Mesothelial cell of epicardium (in vitro differentiated cells): ENCODE measurements at regions not wholly inside any gene's neighbourhood (a gene's known extent, or its start where the extent isn't known, plus 50 kb on each side); places are given as distances from the start of the nearest gene placed in this dataset.

Experiments
- DNase-seq, 2 experiments: peaks; one replicate each; pipeline ENCODE4 v3.0.0; 2021; ENCODE audit warnings: low spot score in 2 of 2; ENCODE audit not compliant: unreplicated experiment in 2 of 2
- H3K27ac Mint-ChIP-seq: 2 replicates; pipeline ENCODE4 v1.8.0; 2021; ENCODE audit warnings: mixed read lengths
- H3K27me3 Mint-ChIP-seq: 2 replicates; pipeline ENCODE4 v1.8.0; 2021; ENCODE audit warnings: low read depth, mixed read lengths
- H3K36me3 Mint-ChIP-seq: 2 replicates; pipeline ENCODE4 v1.8.0; 2021; ENCODE audit warnings: mixed read lengths
- H3K4me1 Mint-ChIP-seq: 2 replicates; pipeline ENCODE4 v1.8.0; 2021; ENCODE audit warnings: mixed read lengths
- H3K4me3 Mint-ChIP-seq: 2 replicates; pipeline ENCODE4 v1.8.0; 2021; ENCODE audit warnings: mild to moderate bottlenecking, moderate library complexity, mixed read lengths
- H3K9me3 Mint-ChIP-seq: 2 replicates; pipeline ENCODE4 v1.8.0; 2021; ENCODE audit warnings: mixed read lengths
- CTCF ChIP-seq: fragments of 200-600 bp; sonication (generic); IDR thresholded peaks from one replicate; pipeline ENCODE4 v1.5.0; 2021; ENCODE audit warnings: antibody characterized with exemption; ENCODE audit not compliant: unreplicated experiment

GRCh38 chr20:52098186-52098585 is 93.4 kb downstream of the ZFP64 start:
- H3K27ac Mint-ChIP-seq = no peak overlapping the region
- TF ChIP-seq CTCF = no peak
- no peak for DNase-seq
- no peaks in the 10 kb centered on the region for H3K9me3 Mint-ChIP-seq
- peaks cover 6% of the 10 kb centered on the region for H3K27me3 Mint-ChIP-seq
- peaks cover 9% of the 10 kb centered on the region for H3K36me3 Mint-ChIP-seq
- peaks cover 7% of the 10 kb centered on the region for H3K4me1 Mint-ChIP-seq
- H3K4me3 Mint-ChIP-seq = no peak overlapping the region

DNA sequence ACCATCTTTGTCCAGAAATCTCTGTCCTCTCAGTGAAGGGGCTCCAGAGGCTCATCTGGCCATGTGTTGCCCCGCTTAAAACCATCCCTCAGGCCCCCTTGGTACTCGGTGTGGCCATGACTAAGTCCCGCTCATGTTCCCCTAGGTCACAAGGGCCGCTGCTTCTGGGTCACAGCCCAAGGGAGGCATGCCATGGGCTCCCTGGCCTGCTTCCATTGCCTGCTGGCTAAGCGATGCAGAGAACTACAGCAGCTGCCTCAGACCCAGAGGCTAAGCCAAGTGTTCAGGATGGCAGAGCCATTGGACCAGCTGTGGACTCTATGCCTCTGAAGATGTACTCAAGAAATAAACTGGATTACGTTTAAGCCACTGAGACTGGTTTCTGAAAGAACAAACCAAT is 95.5 kb downstream of the ZFP64 start:
- Mint-ChIP-seq H3K4me3 (no peak overlapping the region), H3K36me3 (peaks cover 9% of the 10 kb centered on the region), H3K9me3 (no peaks in the 10 kb centered on the region), H3K4me1 (peaks cover 6% of the 10 kb centered on the region), H3K27me3 (no peaks in the 10 kb centered on the region), H3K27ac (no peak overlapping the region)
- TF ChIP-seq CTCF = no peak
- no peak for DNase-seq

- no peak overlapping the region for H3K27ac Mint-ChIP-seq
- no peak overlapping the region for H3K4me3 Mint-ChIP-seq
- no peak for DNase-seq
- H3K9me3 Mint-ChIP-seq = no peaks in the 10 kb centered on the region
- no peak for TF ChIP-seq CTCF
- peaks cover 15% of the 10 kb centered on the region for H3K36me3 Mint-ChIP-seq
- peaks cover 6% of the 10 kb centered on the region for H3K4me1 Mint-ChIP-seq
- no peaks in the 10 kb centered on the region for H3K27me3 Mint-ChIP-seq
Observed at GRCh38 chr20:52094693-52095092, 96.9 kb downstream of the ZFP64 start.

- H3K4me3 Mint-ChIP-seq = no peak overlapping the region
- no peak for DNase-seq
- H3K36me3 Mint-ChIP-seq = peaks cover 25% of the 10 kb centered on the region
- H3K9me3 Mint-ChIP-seq = peaks cover 6% of the 10 kb centered on the region
- no peaks in the 10 kb centered on the region for H3K4me1 Mint-ChIP-seq
- H3K27me3 Mint-ChIP-seq = no peaks in the 10 kb centered on the region
- no peak overlapping the region for H3K27ac Mint-ChIP-seq
- TF ChIP-seq CTCF = no peak
Observed at GRCh38 chr20:52093575-52093974, 98.0 kb downstream of the ZFP64 start.

DNA sequence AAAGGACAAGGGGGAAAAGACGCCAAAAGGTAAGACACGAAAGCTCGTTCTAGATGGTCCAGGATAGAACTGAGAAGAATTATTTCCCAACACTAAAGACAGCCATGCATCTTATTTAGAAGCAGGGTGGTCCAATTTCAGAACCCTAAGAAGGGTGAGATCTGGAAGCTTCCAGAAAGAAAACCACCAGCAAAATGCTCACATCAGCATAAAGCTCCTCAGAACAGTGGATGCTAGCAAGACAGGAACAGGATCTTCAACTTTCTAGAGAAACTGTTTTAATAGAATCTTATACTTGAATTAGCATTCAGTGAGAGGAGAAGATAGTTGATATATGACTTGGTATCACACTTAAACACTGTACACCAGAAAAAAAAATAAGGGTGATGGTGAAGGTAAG is 101.5 kb downstream of the ZFP64 start:
- Mint-ChIP-seq H3K4me1 (no peaks in the 10 kb centered on the region), H3K36me3 (peaks cover 52% of the 10 kb centered on the region), H3K4me3 (no peak overlapping the region), H3K9me3 (peaks cover 27% of the 10 kb centered on the region), H3K27ac (no peak overlapping the region), H3K27me3 (no peaks in the 10 kb centered on the region)
- no peak for TF ChIP-seq CTCF
- DNase-seq = no peak

DNA sequence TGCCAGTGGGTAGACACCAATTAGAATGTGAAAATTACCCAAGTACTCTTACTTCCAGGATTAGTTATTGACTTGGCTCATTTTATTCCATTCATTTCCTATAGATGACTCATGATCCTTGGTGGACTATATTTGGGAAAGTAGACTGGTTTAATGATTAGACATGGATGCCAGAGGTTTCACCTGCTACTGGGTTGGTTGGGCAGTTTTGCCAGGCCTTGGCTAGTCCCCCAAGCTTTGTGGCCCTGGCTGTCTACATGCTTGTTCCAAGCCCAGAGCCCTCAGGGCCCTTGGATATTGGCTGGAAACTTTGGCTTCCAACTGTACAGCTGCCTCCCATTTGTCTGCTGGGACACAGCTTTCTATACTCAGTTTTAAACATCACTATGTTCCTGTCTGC is 104.1 kb downstream of the ZFP64 start:
- Mint-ChIP-seq H3K9me3 (peaks cover 27% of the 10 kb centered on the region), H3K4me3 (no peak overlapping the region), H3K36me3 (peaks cover 53% of the 10 kb centered on the region), H3K27ac (no peak overlapping the region), H3K4me1 (peaks cover 3% of the 10 kb centered on the region), H3K27me3 (no peaks in the 10 kb centered on the region)
- no peak for DNase-seq
- TF ChIP-seq CTCF = no peak
